Neuron (in vitro differentiated cells): ENCODE measurements at regions not wholly inside any gene's neighbourhood (a gene's known extent, or its start where the extent isn't known, plus 50 kb on each side); places are given as distances from the start of the nearest gene placed in this dataset.
A peak's percentile ranks its signal among the peaks of the same experiment; 100 is the strongest.
"Not testable (repeated sequence)": the region's sequence is repeated elsewhere in the genome, so short reads cannot be mapped to it uniquely, and the experiment has no call there.

Experiments used
- H2AFZ ChIP-seq: one replicate; pipeline ENCODE4 v1.6.1; 2013; ENCODE audit warnings: low read depth, mild to moderate bottlenecking, inconsistent platforms, low read length, moderate library complexity
- H3K27me3 ChIP-seq: one replicate; pipeline ENCODE4 v1.6.1; 2013; ENCODE audit warnings: low read length; ENCODE audit not compliant: insufficient read depth
- H3K36me3 ChIP-seq: one replicate; pipeline ENCODE4 v1.6.1; 2013; ENCODE audit warnings: low read length; ENCODE audit not compliant: insufficient read depth
- H3K4me1 ChIP-seq: one replicate; pipeline ENCODE4 v1.6.1; 2013; ENCODE audit warnings: low read length; ENCODE audit not compliant: insufficient read depth
- H3K4me3 ChIP-seq: 2 replicates; pipeline ENCODE4 v1.5.1; 2013; ENCODE audit warnings: mild to moderate bottlenecking, low read length, moderate library complexity
- H3K9me3 ChIP-seq: one replicate; pipeline ENCODE4 v1.6.1; 2013; ENCODE audit warnings: low read length

- no peak overlapping the region for H3K4me3 ChIP-seq
- H3K4me1 ChIP-seq: peaks cover under 1% of the 10 kb centered on the region
- H3K9me3 ChIP-seq: no peaks in the 10 kb centered on the region
- no peak overlapping the region for H2AFZ ChIP-seq
- H3K27me3 ChIP-seq: no peaks in the 10 kb centered on the region
- H3K36me3 ChIP-seq: no peaks in the 10 kb centered on the region
Observed at GRCh38 chr13:79853251-79853650, 372.3 kb downstream of the NDFIP2 start.

DNA sequence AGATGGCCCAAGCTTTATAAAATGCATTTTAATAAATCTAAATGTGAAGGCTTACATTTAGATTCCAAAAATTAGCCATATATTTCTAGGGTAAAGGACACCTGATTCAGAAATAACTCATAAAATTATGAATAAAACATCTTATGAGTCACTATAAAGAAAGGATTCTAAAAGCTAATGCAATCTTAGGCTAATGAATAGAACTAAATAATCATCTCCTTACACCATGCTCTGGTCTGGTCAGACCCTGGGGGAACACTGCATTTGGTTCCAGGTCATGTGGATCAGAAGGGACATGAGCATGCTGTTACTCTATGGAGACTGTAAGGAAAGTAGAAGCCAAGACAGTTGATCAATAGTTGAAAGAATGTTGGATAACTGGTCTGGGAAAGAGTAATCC, 370.4 kb downstream of the NDFIP2 start:
- H2AFZ ChIP-seq: no peak overlapping the region
- peaks cover 11% of the 10 kb centered on the region for H3K4me1 ChIP-seq
- no peaks in the 10 kb centered on the region for H3K9me3 ChIP-seq
- H3K4me3 ChIP-seq: no peak overlapping the region
- no peaks in the 10 kb centered on the region for H3K27me3 ChIP-seq
- no peaks in the 10 kb centered on the region for H3K36me3 ChIP-seq

GRCh38 chr13:79847882-79848592, 367.1 kb downstream of the NDFIP2 start:
- Histone ChIP-seq H3K4me1 (peaks cover 15% of the 10 kb centered on the region), H2AFZ (peak overlapping the region; percentile 84), H3K9me3 (no peaks in the 10 kb centered on the region), H3K27me3 (no peaks in the 10 kb centered on the region), H3K36me3 (no peaks in the 10 kb centered on the region), H3K4me3 (no peak overlapping the region)

- no peak overlapping the region for H3K4me3 ChIP-seq
- H3K27me3 ChIP-seq: no peaks in the 10 kb centered on the region
- peaks cover 15% of the 10 kb centered on the region for H3K4me1 ChIP-seq
- no peaks in the 10 kb centered on the region for H3K9me3 ChIP-seq
- H2AFZ ChIP-seq: peak overlapping the region; percentile 53
- H3K36me3 ChIP-seq: no peaks in the 10 kb centered on the region
Observed at GRCh38 chr13:79846386-79846785, 365.4 kb downstream of the NDFIP2 start.

DNA sequence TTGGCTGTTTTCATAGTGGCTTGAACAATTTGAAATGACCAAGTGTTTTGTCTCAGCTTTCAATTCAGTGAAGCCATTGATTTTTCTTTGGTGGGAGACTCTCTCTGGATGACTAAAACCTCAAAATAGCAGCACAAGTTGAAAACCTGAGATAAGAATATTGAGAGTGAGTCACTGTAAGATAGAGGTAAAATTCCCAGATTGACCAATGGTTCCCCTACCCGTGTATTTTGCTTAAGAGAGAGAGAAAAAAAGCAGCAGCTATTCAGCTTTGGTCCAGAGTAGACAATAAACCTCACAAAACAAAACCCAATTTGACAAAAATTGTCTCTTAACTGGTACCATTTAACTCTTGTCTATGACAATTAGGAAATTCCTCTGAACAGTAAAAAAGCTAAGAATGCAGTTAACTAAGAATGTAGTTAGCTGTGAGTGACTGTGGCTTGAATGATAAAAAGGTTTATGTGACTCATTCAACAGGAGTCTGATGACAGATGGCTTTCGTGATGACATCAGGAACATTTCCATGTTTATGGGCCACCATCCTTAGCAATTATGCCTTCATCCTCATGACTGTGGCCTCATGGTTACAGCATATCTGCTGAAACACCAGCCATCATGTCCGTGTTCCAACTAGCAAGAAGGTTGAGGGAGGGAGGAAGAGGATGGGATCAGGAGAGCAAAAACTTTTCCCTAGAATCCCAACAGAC, 356.9 kb downstream of the NDFIP2 start:
- no peak overlapping the region for H3K4me3 ChIP-seq
- no peak overlapping the region for H2AFZ ChIP-seq
- no peaks in the 10 kb centered on the region for H3K27me3 ChIP-seq
- H3K4me1 ChIP-seq: peaks cover 4% of the 10 kb centered on the region
- no peaks in the 10 kb centered on the region for H3K36me3 ChIP-seq
- no peaks in the 10 kb centered on the region for H3K9me3 ChIP-seq

DNA sequence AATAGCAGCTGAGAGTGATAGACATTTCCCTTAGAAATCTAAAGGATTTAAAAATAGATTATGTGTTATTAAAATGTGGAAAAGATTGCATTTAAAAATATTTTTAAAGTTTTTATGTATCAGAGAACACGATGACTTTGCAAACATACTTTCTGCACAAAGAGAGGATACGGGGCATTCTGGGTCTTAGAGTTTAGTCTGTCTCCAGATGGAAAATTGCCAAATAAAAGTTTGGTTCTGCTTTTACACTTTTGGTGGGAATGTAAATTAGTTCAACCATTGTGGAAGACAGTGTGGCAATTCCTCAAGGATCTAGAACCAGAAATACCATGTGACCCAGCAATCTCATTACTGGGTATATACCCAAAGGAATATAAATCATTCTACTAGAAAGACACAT, 355.2 kb downstream of the NDFIP2 start:
- H3K4me1 ChIP-seq, H3K36me3 ChIP-seq, H3K9me3 ChIP-seq, H2AFZ ChIP-seq, H3K4me3 ChIP-seq, H3K27me3 ChIP-seq: not testable (repeated sequence)

DNA sequence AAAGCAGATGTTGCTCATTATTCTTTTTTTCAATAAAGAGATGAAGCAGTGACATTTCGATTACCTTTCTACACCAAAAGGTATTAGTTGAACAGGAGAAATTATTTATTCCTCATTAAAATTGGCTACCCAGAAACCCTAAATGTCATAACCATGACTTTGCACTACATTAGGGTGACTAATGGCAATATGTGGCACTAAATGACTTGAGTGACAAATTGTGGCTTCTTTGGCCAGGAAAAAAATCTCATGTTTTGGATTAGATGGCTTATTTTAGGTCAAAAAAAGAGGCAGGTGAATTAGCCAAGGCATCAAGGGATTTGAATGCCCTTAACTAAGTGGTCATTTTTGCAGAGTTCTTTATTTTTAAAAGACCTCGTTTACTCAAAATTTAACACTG, 353.9 kb downstream of the NDFIP2 start:
- peaks cover 4% of the 10 kb centered on the region for H3K4me1 ChIP-seq
- no peak overlapping the region for H2AFZ ChIP-seq
- H3K9me3 ChIP-seq: no peaks in the 10 kb centered on the region
- H3K27me3 ChIP-seq: no peaks in the 10 kb centered on the region
- H3K4me3 ChIP-seq: no peak overlapping the region
- no peaks in the 10 kb centered on the region for H3K36me3 ChIP-seq

GRCh38 chr13:79833991-79834390, 353.0 kb downstream of the NDFIP2 start:
- no peaks in the 10 kb centered on the region for H3K9me3 ChIP-seq
- no peak overlapping the region for H3K4me3 ChIP-seq
- H3K36me3 ChIP-seq: no peaks in the 10 kb centered on the region
- H2AFZ ChIP-seq: no peak overlapping the region
- peaks cover 4% of the 10 kb centered on the region for H3K4me1 ChIP-seq
- no peaks in the 10 kb centered on the region for H3K27me3 ChIP-seq

- H3K4me3 ChIP-seq: no peak overlapping the region
- no peaks in the 10 kb centered on the region for H3K36me3 ChIP-seq
- H3K27me3 ChIP-seq: no peaks in the 10 kb centered on the region
- H3K9me3 ChIP-seq: no peaks in the 10 kb centered on the region
- no peak overlapping the region for H2AFZ ChIP-seq
- no peaks in the 10 kb centered on the region for H3K4me1 ChIP-seq
Observed at GRCh38 chr13:79831556-79831955, 350.6 kb downstream of the NDFIP2 start.

GRCh38 chr13:79830945-79831344, 350.0 kb downstream of the NDFIP2 start:
- Histone ChIP-seq H3K4me1 (no peaks in the 10 kb centered on the region), H2AFZ (no peak overlapping the region), H3K27me3 (no peaks in the 10 kb centered on the region), H3K36me3 (no peaks in the 10 kb centered on the region), H3K9me3 (no peaks in the 10 kb centered on the region), H3K4me3 (no peak overlapping the region)

DNA sequence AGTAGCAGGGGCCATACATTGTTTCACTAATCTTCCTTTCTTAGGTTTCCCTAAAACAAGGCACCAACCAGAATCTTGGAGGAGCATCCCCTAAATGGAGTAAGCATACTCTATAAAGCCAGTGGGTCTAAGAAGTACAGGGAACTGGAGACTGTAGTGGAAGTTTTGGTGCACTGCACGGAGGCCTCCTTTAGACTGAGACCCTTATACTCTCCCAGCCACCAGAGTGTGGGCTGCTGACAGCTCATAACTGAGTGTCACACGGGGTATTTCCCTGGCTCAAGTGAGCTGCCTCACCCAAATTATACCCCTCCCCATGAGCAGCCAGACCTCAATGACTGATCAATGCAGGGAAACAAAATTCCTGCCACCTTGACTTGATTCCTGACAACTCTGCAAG, 349.5 kb downstream of the NDFIP2 start:
- Histone ChIP-seq H3K9me3 (no peaks in the 10 kb centered on the region), H3K36me3 (no peaks in the 10 kb centered on the region), H3K27me3 (no peaks in the 10 kb centered on the region), H2AFZ (no peak overlapping the region), H3K4me1 (no peaks in the 10 kb centered on the region), H3K4me3 (no peak overlapping the region)

- no peaks in the 10 kb centered on the region for H3K27me3 ChIP-seq
- H3K4me3 ChIP-seq: no peak overlapping the region
- H3K4me1 ChIP-seq: no peaks in the 10 kb centered on the region
- no peaks in the 10 kb centered on the region for H3K9me3 ChIP-seq
- no peaks in the 10 kb centered on the region for H3K36me3 ChIP-seq
- no peak overlapping the region for H2AFZ ChIP-seq
Observed at GRCh38 chr13:79829880-79830279, 348.9 kb downstream of the NDFIP2 start.

DNA sequence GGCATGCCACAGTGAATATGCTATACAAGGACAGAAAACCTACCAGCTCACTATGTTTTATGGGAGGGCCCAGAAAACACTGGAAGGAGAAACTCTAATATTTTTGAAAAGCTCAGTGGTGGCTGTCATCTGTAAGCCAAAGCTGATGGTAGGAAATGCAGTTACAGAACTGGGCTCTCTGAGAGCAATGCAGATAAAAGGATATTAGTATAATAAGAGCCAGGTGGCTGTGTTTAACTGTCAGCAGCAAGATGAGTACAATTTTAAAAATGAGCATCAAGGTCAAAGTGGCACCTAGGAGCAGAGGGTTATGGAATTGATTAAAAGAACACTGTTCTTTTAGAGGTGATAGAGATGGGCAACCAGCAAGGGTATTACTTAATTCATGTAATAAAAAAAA, 345.0 kb downstream of the NDFIP2 start:
- Histone ChIP-seq H3K4me3 (no peak overlapping the region), H3K4me1 (no peaks in the 10 kb centered on the region), H3K9me3 (no peaks in the 10 kb centered on the region), H2AFZ (no peak overlapping the region), H3K36me3 (no peaks in the 10 kb centered on the region), H3K27me3 (no peaks in the 10 kb centered on the region)

GRCh38 chr13:79815041-79815440, 334.1 kb downstream of the NDFIP2 start:
- peaks cover 10% of the 10 kb centered on the region for H3K4me1 ChIP-seq
- no peaks in the 10 kb centered on the region for H3K9me3 ChIP-seq
- no peak overlapping the region for H2AFZ ChIP-seq
- H3K27me3 ChIP-seq: no peaks in the 10 kb centered on the region
- H3K36me3 ChIP-seq: no peaks in the 10 kb centered on the region
- H3K4me3 ChIP-seq: no peak overlapping the region
